Thymus (tissue), 11 donors: ENCODE measurements at regions not wholly inside any gene's neighbourhood (a gene's known extent, or its start where the extent isn't known, plus 50 kb on each side); places are given as distances from the start of the nearest gene placed in this dataset.
A peak's percentile ranks its signal among the peaks of the same experiment; 100 is the strongest.

Experiments used
- DNase-seq, 9 donors: peaks; one replicate each; pipeline ENCODE4 v3.0.0-alpha.2; 2013; ENCODE audit warnings: low spot score in 9 of 9, low read depth in 6 of 9, missing footprints in 1 of 9
- H3K27ac ChIP-seq, 2 donors: one replicate each; pipeline ENCODE4 v1.5.1; 2013; ENCODE audit warnings: control low read depth in 1 of 2, low read depth in 1 of 2, low read length in 1 of 2, mild to moderate bottlenecking in 1 of 2, moderate library complexity in 1 of 2
- H3K27me3 ChIP-seq, 2 donors: one replicate each; pipeline ENCODE4 v1.5.1; 2013; ENCODE audit warnings: low read length in 1 of 2; ENCODE audit not compliant: control insufficient read depth in 2 of 2, insufficient read depth in 1 of 2
- H3K36me3 ChIP-seq, 2 donors: one replicate each; pipeline ENCODE4 v1.5.1; 2013; ENCODE audit warnings: low read length in 1 of 2, mild to moderate bottlenecking in 1 of 2, moderate library complexity in 1 of 2; ENCODE audit not compliant: control insufficient read depth in 2 of 2, insufficient read depth in 2 of 2
- H3K4me1 ChIP-seq, 2 donors: one replicate each; pipeline ENCODE4 v1.5.1; 2013; ENCODE audit warnings: low read length in 2 of 2; ENCODE audit not compliant: control insufficient read depth in 2 of 2, insufficient read depth in 2 of 2
- H3K4me3 ChIP-seq, 2 donors: one replicate each; pipeline ENCODE4 v1.5.1; 2013; ENCODE audit warnings: low read length in 2 of 2, control low read depth in 1 of 2, mild to moderate bottlenecking in 1 of 2
- H3K9me3 ChIP-seq, 2 donors: one replicate each; pipeline ENCODE4 v1.5.1; 2013; ENCODE audit warnings: low read length in 1 of 2, mild to moderate bottlenecking in 1 of 2; ENCODE audit not compliant: control insufficient read depth in 2 of 2, insufficient read depth in 1 of 2
- WGBS: extraction: QIAGEN DNeasy Blood & Tissue Kit; methylation state at CpG from one replicate; pipeline ENCODE4 v1.1.7; 2013; 5-methylcytosine and 5-hydroxymethylcytosine counted together
- donor health status: healthy.

GRCh38 chr10:36730316-36730715, 395.1 kb upstream of the ANKRD30A start:
- Histone ChIP-seq H3K27ac (no peak overlapping the region), H3K36me3 (no peaks in the 10 kb centered on the region), H3K4me3 (no peak overlapping the region), H3K27me3 (no peaks in the 10 kb centered on the region), H3K4me1 (no peaks in the 10 kb centered on the region), H3K9me3 (no peaks in the 10 kb centered on the region)
- no peak for DNase-seq
- 96% methylated on average over 6 of the region's 6 CpGs for WGBS

- H3K9me3 ChIP-seq: no peaks in the 10 kb centered on the region
- WGBS: 89% methylated on average over 2 of the region's 2 CpGs
- H3K27me3 ChIP-seq: no peaks in the 10 kb centered on the region
- H3K27ac ChIP-seq: no peak overlapping the region
- H3K4me1 ChIP-seq: no peaks in the 10 kb centered on the region
- no peak overlapping the region for H3K4me3 ChIP-seq
- no peak for DNase-seq
- H3K36me3 ChIP-seq: no peaks in the 10 kb centered on the region
Measured at GRCh38 chr10:36728626-36729025, 396.8 kb upstream of the ANKRD30A start.

- Histone ChIP-seq H3K36me3 (no peaks in the 10 kb centered on the region), H3K4me1 (no peaks in the 10 kb centered on the region), H3K27me3 (no peaks in the 10 kb centered on the region), H3K9me3 (no peaks in the 10 kb centered on the region), H3K4me3 (no peak overlapping the region), H3K27ac (no peak overlapping the region)
- WGBS: 74% methylated on average over 6 of the region's 6 CpGs
- DNase-seq: peak in 3 of 9 donors; percentile 0 to 26 (median 7)
Measured at GRCh38 chr10:36725581-36726520, 399.5 kb upstream of the ANKRD30A start.

GRCh38 chr10:36722777-36723176, 402.6 kb upstream of the ANKRD30A start:
- H3K36me3 ChIP-seq: no peaks in the 10 kb centered on the region
- H3K4me1 ChIP-seq: no peaks in the 10 kb centered on the region
- DNase-seq: no peak
- no peak overlapping the region for H3K4me3 ChIP-seq
- 93% methylated on average over 9 of the region's 9 CpGs for WGBS
- no peaks in the 10 kb centered on the region for H3K27me3 ChIP-seq
- no peak overlapping the region for H3K27ac ChIP-seq
- H3K9me3 ChIP-seq: no peaks in the 10 kb centered on the region

- Histone ChIP-seq H3K27ac (no peak overlapping the region), H3K4me3 (no peak overlapping the region), H3K36me3 (no peaks in the 10 kb centered on the region), H3K27me3 (no peaks in the 10 kb centered on the region), H3K9me3 (peaks cover 0 to 2% of the 10 kb centered on the region in 2 donors), H3K4me1 (no peaks in the 10 kb centered on the region)
- no peak for DNase-seq
- 92% methylated on average over 2 of the region's 2 CpGs for WGBS
Measured at GRCh38 chr10:36721871-36722270, 403.5 kb upstream of the ANKRD30A start.

- H3K36me3 ChIP-seq: no peaks in the 10 kb centered on the region
- no peak overlapping the region for H3K27ac ChIP-seq
- H3K4me3 ChIP-seq: no peak overlapping the region
- no peak for DNase-seq
- H3K4me1 ChIP-seq: no peaks in the 10 kb centered on the region
- H3K27me3 ChIP-seq: no peaks in the 10 kb centered on the region
- WGBS: 76% methylated on average over 1 of the region's 1 CpG
- H3K9me3 ChIP-seq: peaks cover 0 to 4% of the 10 kb centered on the region in 2 donors
Measured at GRCh38 chr10:36720895-36721294, 404.5 kb upstream of the ANKRD30A start.

- Histone ChIP-seq H3K4me1 (no peaks in the 10 kb centered on the region), H3K4me3 (no peak overlapping the region), H3K36me3 (no peaks in the 10 kb centered on the region), H3K27me3 (no peaks in the 10 kb centered on the region), H3K9me3 (peaks cover 0 to 4% of the 10 kb centered on the region in 2 donors), H3K27ac (no peak overlapping the region)
- no peak for DNase-seq
- 97% methylated on average over 2 of the region's 2 CpGs for WGBS
Measured at GRCh38 chr10:36717118-36717517, 408.3 kb upstream of the ANKRD30A start.

- no peak for DNase-seq
- Histone ChIP-seq H3K4me3 (no peak overlapping the region), H3K27me3 (no peaks in the 10 kb centered on the region), H3K36me3 (no peaks in the 10 kb centered on the region), H3K27ac (no peak overlapping the region), H3K4me1 (no peaks in the 10 kb centered on the region), H3K9me3 (peaks cover 0 to 4% of the 10 kb centered on the region in 2 donors)
- 98% methylated on average over 2 of the region's 2 CpGs for WGBS
Measured at GRCh38 chr10:36716291-36716690, 409.1 kb upstream of the ANKRD30A start.

GRCh38 chr10:36712695-36713094, 412.7 kb upstream of the ANKRD30A start:
- peaks cover 0 to 4% of the 10 kb centered on the region in 2 donors for H3K9me3 ChIP-seq
- no peaks in the 10 kb centered on the region for H3K36me3 ChIP-seq
- no peak overlapping the region for H3K4me3 ChIP-seq
- H3K4me1 ChIP-seq: no peaks in the 10 kb centered on the region
- DNase-seq: no peak
- H3K27me3 ChIP-seq: no peaks in the 10 kb centered on the region
- no peak overlapping the region for H3K27ac ChIP-seq
